ENCODE measurements at regions not wholly inside any gene's neighbourhood (a gene's known extent, or its start where the extent isn't known, plus 50 kb on each side); places are given as distances from the start of the nearest gene placed in this dataset.

DNA sequence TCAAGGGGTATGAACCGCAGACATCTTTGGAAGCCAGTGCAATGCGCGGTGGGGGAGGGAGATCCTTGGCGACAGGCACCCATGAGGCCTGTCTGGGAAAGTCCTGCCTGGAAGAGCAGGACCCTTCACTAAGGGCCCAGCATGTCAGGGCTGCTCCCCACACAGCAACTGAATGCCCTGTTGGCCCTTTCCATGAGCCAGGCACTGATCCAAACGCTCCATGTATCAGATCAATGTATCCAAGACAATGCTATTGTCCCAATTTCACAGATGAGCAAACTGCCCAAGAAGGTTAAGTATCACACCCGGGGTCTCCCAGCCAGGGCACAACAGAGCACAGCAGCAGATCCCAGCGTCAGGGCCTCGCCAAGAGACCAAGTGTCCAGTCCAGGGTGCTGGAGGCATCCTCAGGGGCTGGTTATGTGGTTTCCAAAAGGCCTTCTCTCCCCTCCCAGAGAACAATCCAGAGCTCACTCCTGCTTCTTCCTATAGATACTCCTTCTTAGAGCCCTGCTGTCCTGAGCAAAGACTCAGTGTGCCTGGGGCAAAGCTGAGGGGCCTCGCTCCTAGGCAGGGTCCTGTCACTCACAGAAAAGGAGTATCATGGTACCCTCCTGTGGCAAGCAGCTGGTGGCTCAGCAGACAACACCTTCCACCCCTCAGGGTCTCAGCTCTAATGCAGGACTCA, 328.0 kb downstream of the NPHP4 start:
- no peak for ATAC-seq
- H3K36me3 Mint-ChIP-seq (ENCODE audit: low read depth) = no peaks in the 10 kb centered on the region
- no peaks in the 10 kb centered on the region for H3K4me1 Mint-ChIP-seq
- no peak overlapping the region for H3K4me3 Mint-ChIP-seq
- no peaks in the 10 kb centered on the region for H3K9me3 Mint-ChIP-seq
- peaks cover 2% of the 10 kb centered on the region for H3K27me3 Mint-ChIP-seq
- H3K27ac Mint-ChIP-seq = no peak overlapping the region
- no peak for DNase-seq

DNA sequence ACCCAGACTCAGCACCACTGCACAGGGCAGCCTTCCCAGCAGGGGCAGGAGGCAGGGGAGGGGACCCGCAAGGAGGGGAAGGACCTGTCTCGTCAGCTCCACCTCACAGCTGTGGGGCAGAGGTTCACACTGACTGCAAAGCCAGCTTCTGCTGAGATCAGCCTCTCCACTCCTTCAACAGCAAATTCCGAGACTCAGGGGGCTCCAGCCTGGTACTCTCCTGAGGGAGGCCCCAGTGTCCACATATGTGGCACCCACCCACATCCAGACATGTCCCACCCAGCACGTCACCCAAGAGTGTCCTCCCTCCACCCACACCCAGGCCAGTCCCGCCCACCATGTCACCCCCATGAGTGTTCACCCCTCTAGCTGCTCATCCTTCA, 329.5 kb downstream of the NPHP4 start:
- H3K9me3 Mint-ChIP-seq = no peaks in the 10 kb centered on the region

DNA sequence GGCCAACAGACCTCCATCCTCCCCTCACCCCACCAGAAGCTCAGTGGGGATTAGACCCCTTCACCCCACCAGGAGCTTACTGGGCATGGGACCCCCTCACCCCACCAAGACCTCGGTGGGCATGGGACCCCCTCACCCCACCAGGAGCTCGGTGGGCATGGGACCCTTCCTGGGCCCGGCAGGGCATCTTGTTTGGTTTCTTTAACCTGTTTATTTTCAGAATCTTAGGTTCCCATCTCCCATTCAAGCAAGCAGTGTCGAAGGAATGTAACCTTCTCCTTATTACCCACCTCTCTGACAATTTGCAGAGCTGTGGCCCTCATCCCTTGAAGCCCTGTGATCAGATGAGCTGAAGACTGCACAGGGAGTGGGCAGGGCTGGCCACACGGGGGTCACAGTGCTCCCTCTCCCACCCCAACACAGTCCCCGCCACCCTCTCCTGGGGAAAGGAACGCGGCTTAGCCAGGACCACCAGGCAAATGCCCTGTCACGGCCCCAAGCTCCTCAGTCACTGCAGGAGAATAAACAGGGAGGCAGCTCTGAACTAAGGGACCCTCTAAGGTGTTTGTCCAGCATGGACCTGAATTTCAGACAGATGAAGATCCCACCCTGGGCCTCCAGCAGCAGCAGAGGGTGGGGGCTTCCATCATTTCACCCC, 330.0 kb downstream of the NPHP4 start:
- DNase-seq (no peak), ATAC-seq (no peak)
- no peak overlapping the region for H3K27ac Mint-ChIP-seq
- no peaks in the 10 kb centered on the region for H3K9me3 Mint-ChIP-seq
- H3K4me3 Mint-ChIP-seq = no peak overlapping the region
- H3K4me1 Mint-ChIP-seq = no peaks in the 10 kb centered on the region
- H3K27me3 Mint-ChIP-seq = peaks cover 2% of the 10 kb centered on the region
- H3K36me3 Mint-ChIP-seq (ENCODE audit: low read depth) = no peaks in the 10 kb centered on the region

More for the DNA sequence above, 329.5 kb downstream of the NPHP4 start:
- H3K4me3 Mint-ChIP-seq = no peak overlapping the region
- DNase-seq = no peak
- no peaks in the 10 kb centered on the region for H3K36me3 Mint-ChIP-seq (ENCODE audit: low read depth)
- H3K27me3 Mint-ChIP-seq = peaks cover 2% of the 10 kb centered on the region
- no peaks in the 10 kb centered on the region for H3K4me1 Mint-ChIP-seq
- no peak overlapping the region for H3K27ac Mint-ChIP-seq
- ATAC-seq = no peak

DNA sequence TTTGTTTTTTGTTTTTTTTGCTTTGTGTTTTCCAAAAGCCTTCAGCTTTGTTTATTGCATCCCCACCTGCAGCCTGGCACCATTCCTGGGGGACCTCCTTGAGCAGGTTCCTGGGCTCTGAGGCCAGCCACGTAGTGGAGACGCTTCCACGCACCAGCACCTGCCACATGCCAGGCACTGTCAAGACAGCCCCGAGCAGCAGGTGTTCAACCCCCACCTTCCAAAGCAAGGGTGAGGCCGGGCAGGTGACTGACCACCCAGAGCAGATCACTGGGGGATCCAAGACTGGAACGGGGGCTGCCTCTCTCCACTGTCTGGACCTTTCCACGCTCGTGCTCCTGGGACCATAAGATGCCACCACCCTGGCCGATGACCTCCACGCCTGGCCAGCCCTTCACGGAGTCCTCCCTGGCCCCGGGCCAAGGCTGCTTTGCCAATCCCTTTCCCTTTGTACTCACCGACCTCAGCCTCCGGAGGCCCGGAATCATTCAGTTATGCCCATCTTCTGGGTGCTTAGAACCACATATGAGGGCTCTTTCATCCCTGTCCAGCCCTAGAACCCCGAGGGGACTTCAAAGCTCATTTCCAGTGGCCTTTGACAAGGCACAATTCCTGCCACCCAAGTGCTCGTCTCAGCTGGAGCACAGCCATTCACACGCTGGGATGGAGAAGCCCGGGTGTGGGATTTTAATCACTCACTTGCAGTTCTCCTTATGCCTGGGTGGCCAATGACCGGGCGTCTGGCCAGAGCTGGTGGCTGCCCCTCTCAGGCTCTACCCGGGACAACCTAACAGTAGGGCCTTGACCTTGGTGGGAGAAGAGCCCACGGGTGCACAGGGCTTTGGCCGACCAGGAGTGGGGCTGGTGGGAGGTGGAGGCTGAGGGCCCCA, 330.8 kb downstream of the NPHP4 start:
- no peak for ATAC-seq
- Mint-ChIP-seq H3K36me3 (ENCODE audit: low read depth) (no peaks in the 10 kb centered on the region), H3K27ac (no peak overlapping the region), H3K9me3 (no peaks in the 10 kb centered on the region), H3K4me1 (no peaks in the 10 kb centered on the region), H3K27me3 (peaks cover 2% of the 10 kb centered on the region), H3K4me3 (no peak overlapping the region)
- no peak for DNase-seq

DNA sequence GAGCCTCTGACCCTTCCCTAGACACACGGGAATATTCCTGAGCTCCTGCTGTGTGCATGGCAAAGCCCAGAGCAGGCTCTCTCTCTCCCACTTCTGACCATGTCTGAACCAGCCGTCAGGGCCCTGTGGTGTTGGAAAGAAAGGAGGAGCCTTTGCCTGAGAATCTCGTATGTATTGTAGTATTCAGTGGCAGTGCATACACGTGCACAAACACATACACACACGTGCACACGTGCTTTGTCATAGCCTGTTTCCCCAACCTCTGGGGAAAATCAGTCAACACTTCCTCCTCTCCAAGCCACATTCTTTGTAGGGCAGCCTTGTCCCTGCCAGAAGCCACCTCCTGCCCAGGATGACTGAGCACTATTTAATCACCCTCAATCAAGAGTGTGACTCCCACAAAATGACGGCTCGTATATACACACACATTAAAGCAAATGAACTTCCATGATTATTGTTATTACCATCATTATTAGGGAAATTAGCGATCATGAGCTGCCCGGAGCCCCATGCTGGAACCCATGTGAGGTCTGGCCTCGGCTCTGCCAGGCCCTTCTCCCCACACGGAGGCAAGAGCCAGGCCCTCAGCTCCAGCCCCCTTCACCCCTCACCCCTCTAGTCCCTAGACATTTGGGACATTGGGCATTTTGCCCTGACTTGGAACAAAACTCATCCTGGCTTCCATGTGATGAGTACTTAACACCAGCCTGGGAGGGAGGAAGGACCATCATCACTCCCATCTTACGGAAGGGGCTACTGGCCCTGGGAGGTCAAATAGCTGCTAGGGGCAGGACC, 331.9 kb downstream of the NPHP4 start:
- H3K9me3 Mint-ChIP-seq = no peaks in the 10 kb centered on the region
- no peak for DNase-seq

DNA sequence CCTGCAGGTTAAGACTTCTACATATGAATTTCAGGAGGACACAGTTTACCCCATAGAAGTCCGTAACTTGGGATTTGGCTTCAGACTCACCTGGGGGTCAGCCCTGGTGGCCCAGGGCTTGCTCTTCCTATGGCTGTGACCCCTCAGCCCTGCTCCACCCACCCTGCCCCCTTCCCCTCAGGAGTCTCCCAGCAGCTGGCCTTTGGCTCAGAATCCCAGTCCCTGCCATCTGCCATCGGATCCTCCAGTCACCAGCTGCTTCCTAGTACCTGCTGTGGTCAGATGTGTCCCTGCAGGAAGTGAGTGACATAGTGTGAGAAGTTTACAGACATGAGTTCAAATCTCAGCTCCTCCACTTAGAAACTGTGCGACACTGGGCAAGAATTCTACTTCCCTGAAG, 332.6 kb downstream of the NPHP4 start:
- no peaks in the 10 kb centered on the region for H3K9me3 Mint-ChIP-seq
- H3K4me3 Mint-ChIP-seq = no peak overlapping the region
- H3K27me3 Mint-ChIP-seq = peaks cover 2% of the 10 kb centered on the region
- H3K4me1 Mint-ChIP-seq = no peaks in the 10 kb centered on the region
- H3K27ac Mint-ChIP-seq = no peak overlapping the region
- DNase-seq = no peak
- ATAC-seq = no peak
- no peaks in the 10 kb centered on the region for H3K36me3 Mint-ChIP-seq (ENCODE audit: low read depth)

More for the DNA sequence above, 331.9 kb downstream of the NPHP4 start:
- ATAC-seq = no peak
- Mint-ChIP-seq H3K4me3 (no peak overlapping the region), H3K4me1 (no peaks in the 10 kb centered on the region), H3K36me3 (ENCODE audit: low read depth) (no peaks in the 10 kb centered on the region), H3K27me3 (peaks cover 2% of the 10 kb centered on the region), H3K27ac (no peak overlapping the region)

DNA sequence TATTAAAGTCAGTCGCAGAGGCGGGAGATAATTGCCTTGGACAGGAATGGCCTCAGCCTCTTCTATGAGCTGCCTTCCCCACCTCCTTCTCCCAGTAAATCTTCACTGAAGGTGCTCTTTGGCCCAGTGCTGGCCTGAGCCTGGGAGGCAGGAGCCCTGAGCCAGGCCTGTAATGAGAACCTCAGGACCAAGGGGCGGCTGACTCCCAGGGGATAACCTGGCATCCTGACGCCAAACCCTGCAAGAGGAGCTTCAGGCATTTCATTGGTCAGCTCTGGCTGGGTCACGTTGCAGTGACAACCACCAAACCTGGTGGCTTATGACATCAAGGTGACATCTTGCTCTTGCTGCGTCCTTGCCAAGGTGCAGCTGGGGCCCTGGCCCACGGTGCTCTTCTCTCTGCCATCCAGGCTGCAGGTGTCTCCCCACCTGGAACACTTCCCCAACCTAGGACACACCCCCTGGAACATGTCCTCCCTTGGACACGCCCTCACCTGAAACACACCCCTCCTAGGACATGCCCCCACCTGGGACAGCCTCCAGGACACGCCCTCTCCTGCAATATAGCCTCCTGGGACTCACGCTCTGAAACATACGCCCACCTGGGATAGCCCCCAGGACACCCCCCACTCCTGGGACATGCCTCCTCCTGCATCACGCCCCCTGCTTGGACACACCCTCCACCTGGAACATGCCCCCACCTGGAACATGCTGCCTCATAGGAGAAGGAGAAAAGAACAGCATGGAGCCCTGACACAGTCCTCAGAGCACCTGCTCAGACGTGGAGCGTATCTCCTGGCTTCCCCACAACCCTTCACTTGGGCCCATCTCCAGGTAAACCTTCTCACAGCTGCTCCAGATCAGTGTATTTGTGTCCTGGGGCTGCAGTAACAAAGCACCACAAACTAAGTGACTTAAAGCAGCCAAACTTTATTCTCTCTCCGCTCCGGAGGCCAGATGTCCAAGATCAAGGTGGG, 333.6 kb downstream of the NPHP4 start:
- Mint-ChIP-seq H3K36me3 (ENCODE audit: low read depth) (no peaks in the 10 kb centered on the region), H3K27ac (no peak overlapping the region), H3K4me1 (no peaks in the 10 kb centered on the region), H3K9me3 (peaks cover 4% of the 10 kb centered on the region), H3K4me3 (no peak overlapping the region), H3K27me3 (peaks cover 2% of the 10 kb centered on the region)
- ATAC-seq (no peak), DNase-seq (no peak)

DNA sequence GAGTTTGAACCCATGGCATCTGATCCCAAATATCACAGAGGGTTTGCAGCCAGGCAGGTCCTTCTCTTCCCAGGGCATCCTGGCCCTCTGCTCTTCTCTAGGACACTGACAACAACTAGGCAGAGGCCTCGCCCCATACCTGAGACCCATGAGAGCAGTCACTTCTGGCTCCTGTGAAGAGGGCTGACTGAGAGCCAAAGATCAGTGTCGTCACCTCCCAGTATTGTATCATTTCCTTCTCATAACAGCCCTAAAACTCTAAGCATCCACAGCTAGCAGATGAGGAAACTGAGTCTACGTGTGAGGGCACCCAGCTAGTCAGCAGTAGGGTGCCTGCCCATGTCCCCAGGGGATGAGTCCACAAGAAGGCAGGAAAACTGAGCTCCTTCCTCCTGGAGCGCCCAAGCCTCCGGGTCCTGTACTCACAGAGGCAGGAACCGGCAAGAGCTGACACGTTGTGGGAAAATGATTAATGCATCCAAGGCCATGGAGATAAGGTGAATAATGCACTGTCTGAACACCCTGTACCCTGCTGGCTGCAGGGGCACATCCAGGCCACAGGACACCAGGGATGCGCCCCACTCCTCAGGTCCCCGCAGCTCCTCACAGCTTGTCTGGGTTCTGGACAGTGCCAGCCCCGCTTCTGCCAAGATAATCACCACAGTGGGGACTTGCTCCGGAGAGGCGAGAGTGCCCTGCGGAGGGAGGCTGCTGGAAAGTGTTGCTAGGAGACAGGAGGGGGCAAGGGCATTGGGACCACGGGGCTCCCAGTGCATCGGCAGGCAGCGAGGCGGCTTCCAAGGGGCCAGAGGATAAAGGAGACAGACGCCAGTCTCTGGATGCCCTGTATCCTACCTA, 340.0 kb downstream of the NPHP4 start:
- H3K36me3 Mint-ChIP-seq (ENCODE audit: low read depth) = no peaks in the 10 kb centered on the region
- peaks cover 9% of the 10 kb centered on the region for H3K27me3 Mint-ChIP-seq
- no peak for DNase-seq
- H3K9me3 Mint-ChIP-seq = peaks cover 4% of the 10 kb centered on the region
- no peak overlapping the region for H3K27ac Mint-ChIP-seq
- no peak overlapping the region for H3K4me3 Mint-ChIP-seq
- peaks cover 2% of the 10 kb centered on the region for H3K4me1 Mint-ChIP-seq
- ATAC-seq = no peak

DNA sequence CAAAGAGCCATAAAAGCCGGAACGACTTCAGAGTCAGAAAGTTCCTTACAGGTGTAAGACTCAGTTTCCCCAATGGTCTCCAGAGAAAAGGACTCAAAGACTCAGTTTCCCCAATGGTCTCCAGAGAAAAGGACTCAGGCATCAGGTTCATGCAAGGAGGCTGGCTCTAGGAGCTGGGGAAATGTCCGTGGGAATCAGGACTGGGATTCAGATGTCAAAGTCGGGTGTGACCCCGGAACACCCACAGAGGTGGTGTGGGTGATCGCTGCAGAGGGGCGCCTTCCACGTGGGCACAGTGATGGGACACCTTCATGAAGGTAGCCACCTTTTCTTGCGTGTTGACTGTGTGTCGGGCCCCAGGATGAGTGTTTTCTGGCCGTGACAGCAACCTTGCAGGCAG, 340.8 kb downstream of the NPHP4 start:
- ATAC-seq (no peak), DNase-seq (no peak)
- no peak overlapping the region for H3K4me3 Mint-ChIP-seq
- H3K9me3 Mint-ChIP-seq = peaks cover 4% of the 10 kb centered on the region
- H3K27ac Mint-ChIP-seq = no peak overlapping the region
- H3K36me3 Mint-ChIP-seq (ENCODE audit: low read depth) = no peaks in the 10 kb centered on the region
- H3K4me1 Mint-ChIP-seq = peaks cover 2% of the 10 kb centered on the region
- H3K27me3 Mint-ChIP-seq = peaks cover 9% of the 10 kb centered on the region

DNA sequence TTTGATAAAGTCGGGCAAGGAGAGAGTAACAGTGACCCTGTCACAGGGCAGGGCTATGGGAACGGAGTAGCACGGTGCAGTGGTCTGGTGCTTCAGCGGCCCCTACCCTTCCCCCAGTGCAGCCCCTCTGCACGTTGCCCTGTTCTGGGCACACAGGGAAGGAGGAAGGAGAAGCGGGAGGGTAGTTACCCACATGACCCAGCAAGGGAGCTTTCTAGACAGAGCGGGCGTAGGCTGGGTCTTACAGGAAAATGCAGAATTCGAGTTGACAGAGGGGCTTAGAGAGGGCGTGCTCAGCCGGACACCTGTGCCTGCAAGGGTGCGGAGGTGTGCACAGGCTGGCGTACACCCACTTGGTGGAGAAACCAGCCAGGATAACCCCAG, 341.2 kb downstream of the NPHP4 start:
- DNase-seq = no peak
- Mint-ChIP-seq H3K27me3 (peaks cover 9% of the 10 kb centered on the region), H3K4me1 (peaks cover 2% of the 10 kb centered on the region), H3K27ac (no peak overlapping the region), H3K36me3 (ENCODE audit: low read depth) (no peaks in the 10 kb centered on the region), H3K4me3 (no peak overlapping the region), H3K9me3 (peaks cover 4% of the 10 kb centered on the region)
- ATAC-seq = no peak

DNA sequence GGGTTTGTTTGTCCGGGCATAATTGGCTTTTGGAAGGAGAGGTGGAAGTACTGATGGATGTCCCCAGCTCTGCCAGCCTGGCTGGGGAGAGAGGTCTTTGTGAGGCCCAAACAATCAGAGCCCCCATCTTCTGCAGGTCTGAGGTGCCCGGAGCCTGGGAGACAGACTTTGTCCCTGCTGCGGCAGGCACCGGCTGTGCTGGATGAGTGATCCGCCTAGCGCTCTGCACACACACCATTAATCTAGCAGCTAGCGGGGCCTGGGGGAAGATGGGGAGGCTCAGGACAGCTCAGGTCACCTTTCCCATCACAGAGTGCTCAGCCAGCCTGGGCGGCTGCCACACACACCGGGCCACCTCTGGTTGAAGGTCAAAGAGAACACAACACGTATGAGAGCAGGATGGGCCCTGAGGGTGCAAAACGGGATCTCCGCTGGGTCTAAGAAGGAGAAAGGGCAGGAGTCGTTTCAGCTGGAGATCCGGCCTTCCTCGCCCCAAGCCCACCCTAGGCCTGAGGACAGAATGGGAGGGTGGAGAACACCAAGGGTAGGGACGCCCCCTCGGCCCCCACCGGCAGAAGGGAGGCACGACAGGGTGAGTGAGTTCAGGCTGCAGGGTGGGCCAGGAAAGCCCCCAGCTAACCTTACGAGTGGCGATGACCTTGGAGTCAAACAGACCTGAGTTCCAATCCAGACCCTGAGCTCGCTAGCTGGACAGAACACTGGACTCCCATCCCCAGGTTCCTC, 341.8 kb downstream of the NPHP4 start:
- Mint-ChIP-seq H3K4me1 (peaks cover 2% of the 10 kb centered on the region), H3K36me3 (ENCODE audit: low read depth) (no peaks in the 10 kb centered on the region), H3K9me3 (peaks cover 4% of the 10 kb centered on the region), H3K4me3 (no peak overlapping the region), H3K27me3 (peaks cover 9% of the 10 kb centered on the region), H3K27ac (no peak overlapping the region)
- DNase-seq = no peak
- ATAC-seq = no peak

DNA sequence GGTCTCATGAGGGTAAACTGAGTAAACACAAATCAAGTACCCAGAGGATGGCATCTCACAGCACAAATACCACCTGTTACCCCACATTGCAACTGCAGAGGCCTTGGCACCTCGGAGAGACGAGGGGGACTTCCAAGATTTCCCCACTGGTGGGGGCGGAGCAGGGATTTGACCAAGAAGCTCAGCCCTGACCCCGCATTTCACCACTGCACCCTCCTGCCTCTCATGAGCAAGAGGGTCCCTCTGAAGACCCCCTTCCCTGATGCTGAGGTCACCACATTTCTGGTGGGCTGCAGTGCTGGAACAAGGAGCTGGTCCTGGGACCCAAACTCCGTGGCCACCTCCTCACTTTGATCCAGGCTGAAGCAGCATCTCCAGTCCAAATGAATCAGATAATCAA, 342.4 kb downstream of the NPHP4 start:
- no peaks in the 10 kb centered on the region for H3K36me3 Mint-ChIP-seq (ENCODE audit: low read depth)
- H3K27ac Mint-ChIP-seq = no peak overlapping the region
- ATAC-seq = no peak

More for the DNA sequence above, 342.4 kb downstream of the NPHP4 start:
- Mint-ChIP-seq H3K9me3 (peaks cover 4% of the 10 kb centered on the region), H3K4me3 (no peak overlapping the region), H3K4me1 (peaks cover 2% of the 10 kb centered on the region), H3K27me3 (peaks cover 9% of the 10 kb centered on the region)
- DNase-seq = no peak
